H1 (cell line): ENCODE measurements at regions not wholly inside any gene's neighbourhood (a gene's known extent, or its start where the extent isn't known, plus 50 kb on each side); places are given as distances from the start of the nearest gene placed in this dataset.

Experiments
- CTCF ChIA-PET: fragments of 300-600 bp; sonication (Branson Sonifier 250); formaldehyde crosslinking; loops from one replicate; lab custom pipeline; 2021; ENCODE audit not compliant: partially characterized antibody; lab: Charles Lee
- POLR2A ChIA-PET: fragments of 300-600 bp; sonication (Branson Sonifier 250); formaldehyde crosslinking; loops from one replicate; lab custom pipeline; 2021; ENCODE audit warnings: inconsistent platforms; ENCODE audit not compliant: partially characterized antibody; lab: Charles Lee
- DNase-seq, 2 experiments: peaks; one replicate each; pipeline versions ENCODE4 v3.0.0 to v3.0.0-alpha.2; 2010 to 2022; ENCODE audit warnings: low spot score in 2 of 2, low read depth in 1 of 2, mixed read lengths in 1 of 2
- FAIRE-seq: peaks from 2 replicates; lab custom pipeline; 2011; peaks lifted over from hg19 to GRCh38; lab: Jason Lieb, UNC
- H2AFZ ChIP-seq: 2 replicates; pipeline ENCODE4 v1.8.1; 2012; ENCODE audit warnings: low read length, inconsistent platforms
- H2AK5ac ChIP-seq: 2 replicates; pipeline ENCODE4 v1.6.1; 2013; ENCODE audit warnings: low read depth, low read length
- H2BK120ac ChIP-seq: replicated peaks from 2 replicates; pipeline ENCODE3; 2013; ENCODE audit warnings: low read depth, low read length, inconsistent platforms
- H2BK12ac ChIP-seq: 2 replicates; pipeline ENCODE4 v1.6.1; 2013; ENCODE audit warnings: low read depth, low read length
- H2BK15ac ChIP-seq: 2 replicates; pipeline ENCODE4 v1.6.1; 2013; ENCODE audit warnings: low read length
- H2BK20ac ChIP-seq: 2 replicates; pipeline ENCODE4 v1.6.1; 2013; ENCODE audit warnings: low read length
- H2BK5ac ChIP-seq: 2 replicates; pipeline ENCODE4 v1.6.1; 2013; ENCODE audit warnings: low read depth, low read length
- H3K14ac ChIP-seq: 2 replicates; pipeline ENCODE4 v1.6.1; 2013; ENCODE audit warnings: inconsistent platforms; ENCODE audit not compliant: insufficient read length
- H3K18ac ChIP-seq: 2 replicates; pipeline ENCODE4 v1.6.1; 2013; ENCODE audit warnings: low read length; ENCODE audit errors: extremely low read depth
- H3K23ac ChIP-seq: 2 replicates; pipeline ENCODE4 v1.6.1; 2013; ENCODE audit warnings: inconsistent platforms; ENCODE audit not compliant: insufficient read length
- H3K23me2 ChIP-seq: 2 replicates; pipeline ENCODE4 v1.6.1; 2013; ENCODE audit warnings: low read depth, low read length
- H3K27ac ChIP-seq: 2 replicates; pipeline ENCODE4 v1.6.1; 2011; ENCODE audit warnings: low read depth, low read length, inconsistent platforms
- H3K27me3 ChIP-seq, 4 experiments: replicated peaks in 1 of 4; 1 replicate in 1 of 4; 2 replicates in 3 of 4; pipeline versions ENCODE4 v1.6.1 to v1.8.1; 2011 to 2013; ENCODE audit warnings: low read length in 3 of 4, mild to moderate bottlenecking in 3 of 4, inconsistent platforms in 2 of 4, mixed read lengths in 2 of 4, moderate library complexity in 1 of 4; ENCODE audit not compliant: control insufficient read depth in 3 of 4, insufficient read depth in 3 of 4; ENCODE audit errors: extremely low read depth in 1 of 4
- H3K36me3 ChIP-seq, 4 experiments: 2 replicates each; pipeline versions ENCODE4 v1.6.1 to v1.8.1; 2011 to 2013; ENCODE audit warnings: mild to moderate bottlenecking in 4 of 4, low read length in 3 of 4, moderate library complexity in 2 of 4, control low read depth in 1 of 4, inconsistent platforms in 1 of 4; ENCODE audit not compliant: insufficient read depth in 4 of 4, control insufficient read depth in 2 of 4
- H3K4ac ChIP-seq: replicated peaks from 2 replicates; pipeline ENCODE3; 2013; ENCODE audit warnings: low read length, low read depth, mixed read lengths, inconsistent platforms; ENCODE audit not compliant: insufficient read length
- H3K4me1 ChIP-seq, 4 experiments: replicated peaks in 1 of 4; 1 replicate in 1 of 4; 2 replicates in 3 of 4; pipeline versions ENCODE4 v1.6.1 to v1.8.1; 2011 to 2013; ENCODE audit warnings: low read length in 3 of 4, inconsistent platforms in 2 of 4, mixed read lengths in 1 of 4; ENCODE audit not compliant: insufficient read depth in 4 of 4, control insufficient read depth in 3 of 4
- H3K4me2 ChIP-seq, 2 experiments: 2 replicates each; pipeline versions ENCODE4 v1.6.1 to v1.8.1; 2011 to 2013; ENCODE audit warnings: low read depth in 2 of 2, low read length in 2 of 2, control low read depth in 1 of 2, inconsistent platforms in 1 of 2, mild to moderate bottlenecking in 1 of 2; ENCODE audit not compliant: insufficient read depth in 1 of 2
- H3K4me3 ChIP-seq, 4 experiments: fragments of 200-600, 300-600 bp in 1 of 4; sonication (generic), shearing (Covaris generic), sonication (Bioruptor Twin) in 1 of 4; 2 replicates each; pipeline versions ENCODE4 v1.5.1 to v1.8.1; 2011 to 2016; ENCODE audit warnings: low read length in 4 of 4, low read depth in 3 of 4, control low read depth in 2 of 4, inconsistent platforms in 2 of 4, mild to moderate bottlenecking in 2 of 4, mixed read lengths in 1 of 4, moderate library complexity in 1 of 4; ENCODE audit not compliant: insufficient read depth in 2 of 4; ENCODE audit errors: extremely low read depth in 1 of 4
- H3K56ac ChIP-seq: replicated peaks from 2 replicates; pipeline ENCODE3; 2013; ENCODE audit warnings: low read depth, mild to moderate bottlenecking, mixed read lengths, low read length, inconsistent platforms; ENCODE audit not compliant: insufficient read length
- H3K79me1 ChIP-seq: 2 replicates; pipeline ENCODE4 v1.6.1; 2013; ENCODE audit warnings: low read depth, low read length, control low read depth
- H3K79me2 ChIP-seq, 2 experiments: 2 replicates each; pipeline versions ENCODE4 v1.6.1 to v1.8.1; 2012 to 2013; ENCODE audit warnings: low read length in 2 of 2, mild to moderate bottlenecking in 2 of 2, inconsistent platforms in 1 of 2; ENCODE audit not compliant: insufficient read depth in 2 of 2, control insufficient read depth in 1 of 2
- H3K9ac ChIP-seq, 4 experiments: replicated peaks in 1 of 4; 1 replicate in 1 of 4; 2 replicates in 3 of 4; pipeline versions ENCODE4 v1.6.1 to v1.8.1; 2011 to 2013; ENCODE audit warnings: low read depth in 3 of 4, low read length in 3 of 4, control low read depth in 2 of 4, mild to moderate bottlenecking in 2 of 4, moderate library complexity in 2 of 4, inconsistent platforms in 1 of 4; ENCODE audit errors: extremely low read depth in 1 of 4
- H3K9me3 ChIP-seq, 2 experiments: 2 replicates each; pipeline versions ENCODE4 v1.6.1 to v1.8.1; 2012 to 2013; ENCODE audit warnings: mild to moderate bottlenecking in 2 of 2, moderate library complexity in 2 of 2, control low read depth in 1 of 2, inconsistent platforms in 1 of 2, low read depth in 1 of 2, low read length in 1 of 2, mixed read lengths in 1 of 2; ENCODE audit not compliant: insufficient read depth in 2 of 2
- H4K20me1 ChIP-seq, 2 experiments: replicated peaks in 1 of 2; 2 replicates each; pipeline versions ENCODE3 to v1.8.1; 2011 to 2013; ENCODE audit warnings: inconsistent platforms in 2 of 2, low read length in 2 of 2, mild to moderate bottlenecking in 1 of 2; ENCODE audit not compliant: insufficient read depth in 2 of 2, control insufficient read depth in 1 of 2
- H4K5ac ChIP-seq: 2 replicates; pipeline ENCODE4 v1.6.1; 2013; ENCODE audit warnings: low read length, low read depth, mixed read lengths, inconsistent platforms; ENCODE audit not compliant: insufficient read length
- H4K8ac ChIP-seq: 2 replicates; pipeline ENCODE4 v1.8.0; 2013; ENCODE audit warnings: mild to moderate bottlenecking, moderate library complexity, low read length, inconsistent platforms; ENCODE audit not compliant: insufficient read depth; ENCODE audit errors: extremely low read depth
- H4K91ac ChIP-seq: replicated peaks from 2 replicates; pipeline ENCODE3; 2013; ENCODE audit warnings: low read length, mixed read lengths, inconsistent platforms; ENCODE audit not compliant: insufficient read length
- CEBPB ChIP-seq: IDR thresholded peaks from 2 replicates; pipeline ENCODE4 v1.6.1; 2012; ENCODE audit warnings: low read depth, low read length
- EP300 ChIP-seq, 2 experiments: IDR thresholded peaks; 1 replicate in 1 of 2; 2 replicates in 1 of 2; pipeline ENCODE4 v1.6.1; 2011 to 2012; ENCODE audit warnings: low read depth in 2 of 2, low read length in 2 of 2, mild to moderate bottlenecking in 2 of 2, borderline replicate concordance in 1 of 2, inconsistent platforms in 1 of 2, moderate library complexity in 1 of 2
- FOSL1 ChIP-seq: IDR thresholded peaks from 2 replicates; pipeline ENCODE4 v1.6.1; 2011; ENCODE audit warnings: mild to moderate bottlenecking, low read depth, low read length, moderate library complexity; ENCODE audit not compliant: insufficient read depth
- HDAC2 ChIP-seq, 2 experiments: fragments of 300-600 bp in 1 of 2; sonication (generic) in 1 of 2; IDR thresholded peaks; 2 replicates each; pipeline ENCODE4 v1.6.1; 2011 to 2012; ENCODE audit warnings: low read depth in 2 of 2, low read length in 2 of 2, mild to moderate bottlenecking in 2 of 2, moderate library complexity in 2 of 2, borderline replicate concordance in 1 of 2, inconsistent platforms in 1 of 2
- HDAC6 ChIP-seq: IDR thresholded peaks from one replicate; pipeline ENCODE4 v1.7.1; 2012; ENCODE audit warnings: low read depth, mild to moderate bottlenecking, inconsistent platforms, low read length, moderate library complexity
- KDM5A ChIP-seq: fragments of 200-600 bp; IDR thresholded peaks from 2 replicates; pipeline ENCODE4 v1.7.1; 2012; ENCODE audit warnings: mild to moderate bottlenecking, low read length, inconsistent platforms, mixed read lengths
- MAX ChIP-seq: IDR thresholded peaks from 2 replicates; pipeline ENCODE4 v1.6.1; 2012; ENCODE audit warnings: inconsistent platforms
- PHF8 ChIP-seq: fragments of 200-600 bp; sonication (generic); conservative IDR thresholded peaks from 2 replicates; pipeline ENCODE4 v1.7.1; 2012; ENCODE audit warnings: low read depth, mild to moderate bottlenecking, inconsistent platforms, low read length, moderate library complexity
- SAP30 ChIP-seq: fragments of 300-600 bp; sonication (generic); IDR thresholded peaks from 2 replicates; pipeline ENCODE4 v1.7.1; 2012; ENCODE audit warnings: low read length, moderate library complexity, mild to moderate bottlenecking, inconsistent platforms; ENCODE audit not compliant: insufficient read depth, insufficient replicate concordance
- SP2 ChIP-seq: IDR thresholded peaks from 2 replicates; pipeline ENCODE4 v1.6.1; 2012; ENCODE audit warnings: mild to moderate bottlenecking, low read length, inconsistent platforms
- SP4 ChIP-seq: IDR thresholded peaks from 2 replicates; pipeline ENCODE4 v1.6.1; 2012; ENCODE audit warnings: low read length, inconsistent platforms
- SUZ12 ChIP-seq: fragments of 200-600 bp; sonication (generic); IDR thresholded peaks from 2 replicates; pipeline ENCODE4 v1.6.1; 2012; ENCODE audit warnings: mild to moderate bottlenecking, inconsistent platforms, low read length, moderate library complexity, mixed read lengths
- TCF12 ChIP-seq: IDR thresholded peaks from 2 replicates; pipeline ENCODE4 v1.6.1; 2011; ENCODE audit warnings: low read depth, mild to moderate bottlenecking, low read length
- YY1 ChIP-seq: IDR thresholded peaks from 2 replicates; pipeline ENCODE4 v1.6.1; 2011; ENCODE audit warnings: low read depth, mild to moderate bottlenecking, low read length
- WGBS, 2 experiments: shearing (Covaris generic) in 1 of 2; methylation state at CpG; one replicate each; pipeline versions ENCODE4 v1.1.6 to v1.1.7; 2013 to 2015; ENCODE audit warnings: low lambda C conversion rate in 2 of 2, mixed read lengths in 2 of 2, inconsistent platforms in 1 of 2, low coverage in 1 of 2, missing lambda C conversion rate in 1 of 2; ENCODE audit not compliant: insufficient replicate concordance in 2 of 2, insufficient coverage in 1 of 2, insufficient read length in 1 of 2; ENCODE audit errors: extremely low coverage in 1 of 2, missing lambda C conversion rate in 1 of 2; 5-methylcytosine and 5-hydroxymethylcytosine counted together

- H2BK20ac ChIP-seq = no peak overlapping the region
- H3K23me2 ChIP-seq = no peaks in the 10 kb centered on the region
- no peaks in the 10 kb centered on the region for H3K79me2 ChIP-seq
- H3K36me3 ChIP-seq = no peaks in the 10 kb centered on the region
- H3K56ac ChIP-seq = no peak overlapping the region
- H2AK5ac ChIP-seq = no peak overlapping the region
- H3K27me3 ChIP-seq = no peaks in the 10 kb centered on the region
- FAIRE-seq = no peak
- H3K18ac ChIP-seq = no peak overlapping the region
- H3K27ac ChIP-seq = no peak overlapping the region
- no peak overlapping the region for H2AFZ ChIP-seq
- H2BK120ac ChIP-seq = no peak overlapping the region
- H3K14ac ChIP-seq = no peak overlapping the region
- no peak overlapping the region for H3K23ac ChIP-seq
- H3K4me3 ChIP-seq = no peak overlapping the region
- H3K9me3 ChIP-seq = no peaks in the 10 kb centered on the region
- H3K4ac ChIP-seq = no peak overlapping the region
- ChIA-PET POLR2A (interaction anchor here (0.6 to 1.7 kb wide), 3 partner anchors 22 to 50 kb away, joined by 3 read pairs; no protein-coding TSS in a partner anchor), CTCF (interaction anchor here (0.6 to 16.2 kb wide), 7 partner anchors 9 to 171 kb away, joined by 3 to 164 read pairs (median 4); no protein-coding TSS in a partner anchor)
- H4K8ac ChIP-seq = no peak overlapping the region
- H3K4me2 ChIP-seq = no peak overlapping the region
- H4K91ac ChIP-seq = no peak overlapping the region
- H4K20me1 ChIP-seq = no peaks in the 10 kb centered on the region
- no peak for DNase-seq
- WGBS, 2 experiments = 64% methylated on average over 4 of the region's 4 CpGs; no CpG with 5 or more reads in 1 of the 2 experiments
- no peak overlapping the region for H4K5ac ChIP-seq
- peaks cover 0 to 2% (median 1%) of the 10 kb centered on the region in 4 experiments; a peak in 3 of 7 replicates for H3K4me1 ChIP-seq
- H3K79me1 ChIP-seq = no peaks in the 10 kb centered on the region
- H3K9ac ChIP-seq = no peak overlapping the region; a peak in 1 of 7 replicates
- no peak overlapping the region for H2BK15ac ChIP-seq
- H2BK12ac ChIP-seq = no peak overlapping the region
- H2BK5ac ChIP-seq = no peak overlapping the region
- no peak for TF ChIP-seq SP4
- no peak for TF ChIP-seq TCF12
- TF ChIP-seq YY1 = no peak
- TF ChIP-seq SUZ12 = no peak
- no peak for TF ChIP-seq HDAC6
- TF ChIP-seq SAP30 = no peak
- no peak for TF ChIP-seq CEBPB
- TF ChIP-seq EP300 (IDR thresholded peaks at IDR 0.05; ENCODE audit: borderline replicate concordance in 1 of 2, low read depth in 2 of 2, low read length in 2 of 2) = no peak
- TF ChIP-seq HDAC2 (IDR thresholded peaks at IDR 0.05; ENCODE audit: borderline replicate concordance in 1 of 2, low read depth in 2 of 2, low read length in 2 of 2) = no peak
- TF ChIP-seq KDM5A = no peak
- TF ChIP-seq MAX = no peak
- TF ChIP-seq SP2 = no peak
- no peak for TF ChIP-seq FOSL1
- no peak for TF ChIP-seq PHF8
Observed at GRCh38 chr2:47304654-47305053, 64.5 kb upstream of the EPCAM start.
